GM19023 (cell line): ENCODE measurements at regions not wholly inside any gene's neighbourhood (a gene's known extent, or its start where the extent isn't known, plus 50 kb on each side); places are given as distances from the start of the nearest gene placed in this dataset.

Source experiments
- ATAC-seq: cut with Tn5 transposase; IDR thresholded peaks from one replicate; pipeline ENCODE4 v1.9.1; 2021; ENCODE audit warnings: mild to moderate bottlenecking, moderate library complexity; ENCODE audit not compliant: unreplicated experiment

DNA sequence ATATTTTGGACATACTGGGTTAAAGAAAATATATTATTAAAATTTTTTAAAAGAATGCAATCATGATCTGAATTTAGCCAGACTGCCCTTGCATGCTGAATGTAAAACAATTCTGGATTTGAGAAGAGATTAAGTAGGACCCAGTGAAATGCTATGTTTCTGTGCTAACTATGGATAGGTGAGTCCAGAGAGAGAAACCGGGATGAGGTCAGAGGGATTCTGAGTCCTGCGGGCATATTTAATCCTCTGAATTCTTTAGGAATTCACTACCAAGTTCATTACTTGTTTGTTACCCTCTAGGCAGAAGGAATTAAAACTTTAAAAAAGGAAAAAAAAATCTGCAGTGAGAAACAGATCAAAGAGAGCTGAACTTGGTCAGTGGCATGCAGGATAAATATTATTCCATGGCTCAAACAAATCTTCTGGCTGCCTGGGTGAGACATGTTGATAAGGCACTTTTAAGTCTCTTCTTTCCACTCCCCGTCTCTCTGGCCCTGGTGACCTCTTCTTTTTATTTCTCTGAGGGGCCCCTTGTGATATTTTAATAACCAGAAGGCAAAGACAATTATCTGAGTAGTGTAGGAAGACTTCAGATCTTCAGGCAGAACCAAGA lies 50.2 kb upstream of the LYZL1 start:
- no peak for ATAC-seq
